GM23338 (cell line): ENCODE measurements at regions not wholly inside any gene's neighbourhood (a gene's known extent, or its start where the extent isn't known, plus 50 kb on each side); places are given as distances from the start of the nearest gene placed in this dataset.

ENCODE experiments used
- CTCF ChIP-seq, 2 experiments: fragments of 200-600 bp in 1 of 2; sonication (generic) in 1 of 2; conservative IDR thresholded peaks; 2 replicates each; pipeline versions ENCODE4 v1.5.1 to v1.6.1; 2016 to 2017; ENCODE audit warnings: antibody characterized with exemption in 2 of 2, low read depth in 2 of 2, mild to moderate bottlenecking in 2 of 2, moderate library complexity in 1 of 2
- POLR2AphosphoS5 ChIP-seq: IDR thresholded peaks from 2 replicates; pipeline ENCODE4 v1.6.1; 2016; ENCODE audit warnings: antibody characterized with exemption, low read depth
- TF ChIP-seq, protein P1 (sequence below): IDR thresholded peaks from one replicate; pipeline ENCODE4 v1.6.1; 2018; ENCODE audit warnings: antibody characterized with exemption; ENCODE audit not compliant: unreplicated experiment

GRCh38 chr5:38670878-38671277 is 114.4 kb upstream of the LIFR start:
- TF ChIP-seq POLR2AphosphoS5: no peak
- no peak for TF ChIP-seq CTCF (conservative IDR thresholded peaks at IDR 0.05; ENCODE audit: low read depth in 2 of 2)
- TF ChIP-seq, protein P1, sequence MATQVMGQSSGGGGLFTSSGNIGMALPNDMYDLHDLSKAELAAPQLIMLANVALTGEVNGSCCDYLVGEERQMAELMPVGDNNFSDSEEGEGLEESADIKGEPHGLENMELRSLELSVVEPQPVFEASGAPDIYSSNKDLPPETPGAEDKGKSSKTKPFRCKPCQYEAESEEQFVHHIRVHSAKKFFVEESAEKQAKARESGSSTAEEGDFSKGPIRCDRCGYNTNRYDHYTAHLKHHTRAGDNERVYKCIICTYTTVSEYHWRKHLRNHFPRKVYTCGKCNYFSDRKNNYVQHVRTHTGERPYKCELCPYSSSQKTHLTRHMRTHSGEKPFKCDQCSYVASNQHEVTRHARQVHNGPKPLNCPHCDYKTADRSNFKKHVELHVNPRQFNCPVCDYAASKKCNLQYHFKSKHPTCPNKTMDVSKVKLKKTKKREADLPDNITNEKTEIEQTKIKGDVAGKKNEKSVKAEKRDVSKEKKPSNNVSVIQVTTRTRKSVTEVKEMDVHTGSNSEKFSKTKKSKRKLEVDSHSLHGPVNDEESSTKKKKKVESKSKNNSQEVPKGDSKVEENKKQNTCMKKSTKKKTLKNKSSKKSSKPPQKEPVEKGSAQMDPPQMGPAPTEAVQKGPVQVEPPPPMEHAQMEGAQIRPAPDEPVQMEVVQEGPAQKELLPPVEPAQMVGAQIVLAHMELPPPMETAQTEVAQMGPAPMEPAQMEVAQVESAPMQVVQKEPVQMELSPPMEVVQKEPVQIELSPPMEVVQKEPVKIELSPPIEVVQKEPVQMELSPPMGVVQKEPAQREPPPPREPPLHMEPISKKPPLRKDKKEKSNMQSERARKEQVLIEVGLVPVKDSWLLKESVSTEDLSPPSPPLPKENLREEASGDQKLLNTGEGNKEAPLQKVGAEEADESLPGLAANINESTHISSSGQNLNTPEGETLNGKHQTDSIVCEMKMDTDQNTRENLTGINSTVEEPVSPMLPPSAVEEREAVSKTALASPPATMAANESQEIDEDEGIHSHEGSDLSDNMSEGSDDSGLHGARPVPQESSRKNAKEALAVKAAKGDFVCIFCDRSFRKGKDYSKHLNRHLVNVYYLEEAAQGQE: no peak
